ENCODE measurements at regions not wholly inside any gene's neighbourhood (a gene's known extent, or its start where the extent isn't known, plus 50 kb on each side); places are given as distances from the start of the nearest gene placed in this dataset.

- H3K27me3 ChIP-seq (ENCODE audit: insufficient read depth, low read length, poor library complexity, severe bottlenecking), result no peaks in the 10 kb centered on the region
- no peaks in the 10 kb centered on the region for H3K9me2 ChIP-seq (replicated peaks; ENCODE audit: low read depth, low read length)
- no peaks in the 10 kb centered on the region for H3K79me2 ChIP-seq (ENCODE audit: insufficient read depth, low read length)
- no peak overlapping the region for H3K4me3 ChIP-seq (ENCODE audit: low read length, poor library complexity, severe bottlenecking)
- TF ChIP-seq EZH2phosphoT487 (IDR thresholded peaks at IDR 0.05; ENCODE audit: borderline replicate concordance) (no peak), CTCF (conservative IDR thresholded peaks at IDR 0.05; ENCODE audit: low read length) (no peak)
- H3F3A ChIP-seq (ENCODE audit: low read depth), result no peaks in the 10 kb centered on the region
- H3K9me3 ChIP-seq (ENCODE audit: insufficient read depth, low read depth, low read length), result no peaks in the 10 kb centered on the region
- no peak overlapping the region for H3K4me2 ChIP-seq (ENCODE audit: low read depth, low read length, poor library complexity, severe bottlenecking)
- H4K20me1 ChIP-seq (ENCODE audit: insufficient read depth, low read length, poor library complexity, severe bottlenecking), result no peaks in the 10 kb centered on the region
- H3K36me3 ChIP-seq (ENCODE audit: insufficient read depth, low read length), result no peaks in the 10 kb centered on the region
- H3K4me1 ChIP-seq (ENCODE audit: insufficient read depth, low read length, poor library complexity, severe bottlenecking), result no peaks in the 10 kb centered on the region
- H2AFZ ChIP-seq (ENCODE audit: low read length), result no peak overlapping the region
- H3K9ac ChIP-seq (ENCODE audit: low read depth, low read length, poor library complexity, severe bottlenecking), result no peak overlapping the region
Observed at GRCh38 chr13:70619936-70620335, 511.7 kb upstream of the KLHL1 start.

- Histone ChIP-seq H3K27me3 (ENCODE audit: insufficient read depth, low read length, poor library complexity, severe bottlenecking) (no peaks in the 10 kb centered on the region), H3K9me2 (replicated peaks; ENCODE audit: low read depth, low read length) (no peaks in the 10 kb centered on the region), H3K9me3 (ENCODE audit: insufficient read depth, low read depth, low read length) (no peaks in the 10 kb centered on the region), H3K4me2 (ENCODE audit: low read depth, low read length, poor library complexity, severe bottlenecking) (no peak overlapping the region), H3K79me2 (ENCODE audit: insufficient read depth, low read length) (no peaks in the 10 kb centered on the region), H3K9ac (ENCODE audit: low read depth, low read length, poor library complexity, severe bottlenecking) (no peak overlapping the region), H3F3A (ENCODE audit: low read depth) (no peaks in the 10 kb centered on the region), H3K36me3 (ENCODE audit: insufficient read depth, low read length) (no peaks in the 10 kb centered on the region), H3K4me3 (ENCODE audit: low read length, poor library complexity, severe bottlenecking) (no peak overlapping the region), H3K4me1 (ENCODE audit: insufficient read depth, low read length, poor library complexity, severe bottlenecking) (no peaks in the 10 kb centered on the region), H4K20me1 (ENCODE audit: insufficient read depth, low read length, poor library complexity, severe bottlenecking) (no peaks in the 10 kb centered on the region), H2AFZ (ENCODE audit: low read length) (no peak overlapping the region)
- no peak for TF ChIP-seq CTCF (conservative IDR thresholded peaks at IDR 0.05; ENCODE audit: low read length)
- TF ChIP-seq EZH2phosphoT487 (IDR thresholded peaks at IDR 0.05; ENCODE audit: borderline replicate concordance), result no peak
Observed at GRCh38 chr13:70616847-70617246, 508.6 kb upstream of the KLHL1 start.

- no peak overlapping the region for H3K9ac ChIP-seq (ENCODE audit: low read depth, low read length, poor library complexity, severe bottlenecking)
- H3K36me3 ChIP-seq (ENCODE audit: insufficient read depth, low read length), result no peaks in the 10 kb centered on the region
- H3K4me3 ChIP-seq (ENCODE audit: low read length, poor library complexity, severe bottlenecking), result no peak overlapping the region
- no peak for TF ChIP-seq EZH2phosphoT487 (IDR thresholded peaks at IDR 0.05; ENCODE audit: borderline replicate concordance)
- peak; percentile 69 for TF ChIP-seq CTCF (conservative IDR thresholded peaks at IDR 0.05; ENCODE audit: low read length)
- no peaks in the 10 kb centered on the region for H3F3A ChIP-seq (ENCODE audit: low read depth)
- no peaks in the 10 kb centered on the region for H3K79me2 ChIP-seq (ENCODE audit: insufficient read depth, low read length)
- no peaks in the 10 kb centered on the region for H3K4me1 ChIP-seq (ENCODE audit: insufficient read depth, low read length, poor library complexity, severe bottlenecking)
- H3K27me3 ChIP-seq (ENCODE audit: insufficient read depth, low read length, poor library complexity, severe bottlenecking), result no peaks in the 10 kb centered on the region
- H2AFZ ChIP-seq (ENCODE audit: low read length), result no peak overlapping the region; the same call in 1 of the 2 replicates
- H3K9me3 ChIP-seq (ENCODE audit: insufficient read depth, low read depth, low read length), result no peaks in the 10 kb centered on the region
- H3K4me2 ChIP-seq (ENCODE audit: low read depth, low read length, poor library complexity, severe bottlenecking), result no peak overlapping the region
- H3K9me2 ChIP-seq (replicated peaks; ENCODE audit: low read depth, low read length), result no peaks in the 10 kb centered on the region
- H4K20me1 ChIP-seq (ENCODE audit: insufficient read depth, low read length, poor library complexity, severe bottlenecking), result no peaks in the 10 kb centered on the region
Observed at GRCh38 chr13:70613295-70613694, 505.0 kb upstream of the KLHL1 start.

Data from Loucy (cell line).